CD4-positive, alpha-beta T cell treated with Interleukin-17A for 1 hour (primary cell): ENCODE measurements at regions not wholly inside any gene's neighbourhood (a gene's known extent, or its start where the extent isn't known, plus 50 kb on each side); places are given as distances from the start of the nearest gene placed in this dataset.
"Not testable (repeated sequence)": the region's sequence is repeated elsewhere in the genome, so short reads cannot be mapped to it uniquely, and the experiment has no call there.

Experiments used
- DNase-seq: peaks from one replicate; pipeline ENCODE4 v3.0.0-alpha.2; 2020

GRCh38 chr5:62190931-62191330, 115.1 kb upstream of the KIF2A start:
- no peak for DNase-seq

GRCh38 chr5:62192958-62193357, 113.0 kb upstream of the KIF2A start:
- DNase-seq: no peak

- DNase-seq: not testable (repeated sequence)
Measured at GRCh38 chr5:62196532-62196931, 109.5 kb upstream of the KIF2A start.

- DNase-seq: no peak
Measured at GRCh38 chr5:62197697-62198096, 108.3 kb upstream of the KIF2A start.

GRCh38 chr5:62198421-62198820, 107.6 kb upstream of the KIF2A start:
- no peak for DNase-seq

GRCh38 chr5:62199792-62200716, 106.0 kb upstream of the KIF2A start:
- DNase-seq: no peak

- no peak for DNase-seq
Measured at GRCh38 chr5:62206150-62206829, 99.7 kb upstream of the KIF2A start.

GRCh38 chr5:62208218-62208852, 97.7 kb upstream of the KIF2A start:
- no peak for DNase-seq

GRCh38 chr5:62211405-62211804, 94.6 kb upstream of the KIF2A start:
- DNase-seq: no peak

- DNase-seq: no peak
Measured at GRCh38 chr5:62212648-62213047, 93.4 kb upstream of the KIF2A start.

GRCh38 chr5:62214701-62215100, 91.3 kb upstream of the KIF2A start:
- no peak for DNase-seq

GRCh38 chr5:62216603-62217002, 89.4 kb upstream of the KIF2A start:
- DNase-seq: not testable (repeated sequence)

GRCh38 chr5:62217095-62217494, 88.9 kb upstream of the KIF2A start:
- not testable (repeated sequence) for DNase-seq

- DNase-seq: not testable (repeated sequence)
Measured at GRCh38 chr5:62218860-62219259, 87.1 kb upstream of the KIF2A start.

GRCh38 chr5:62221881-62222280, 84.1 kb upstream of the KIF2A start:
- DNase-seq: not testable (repeated sequence)

GRCh38 chr5:62222305-62222704, 83.7 kb upstream of the KIF2A start:
- not testable (repeated sequence) for DNase-seq

- peak; percentile 87 for DNase-seq
Measured at GRCh38 chr5:62223312-62223670, 82.7 kb upstream of the KIF2A start.

GRCh38 chr5:62224987-62225601, 80.9 kb upstream of the KIF2A start:
- peak; percentile 32 for DNase-seq

- DNase-seq: not testable (repeated sequence)
Measured at GRCh38 chr5:62230876-62231388, 75.1 kb upstream of the KIF2A start.

- no peak for DNase-seq
Measured at GRCh38 chr5:62231576-62231975, 74.4 kb upstream of the KIF2A start.

- not testable (repeated sequence) for DNase-seq
Measured at GRCh38 chr5:62232218-62232617, 73.8 kb upstream of the KIF2A start.

GRCh38 chr5:62233083-62234046, 72.6 kb upstream of the KIF2A start:
- not testable (repeated sequence) for DNase-seq
